HG03460 (cell line): ENCODE measurements at regions not wholly inside any gene's neighbourhood (a gene's known extent, or its start where the extent isn't known, plus 50 kb on each side); places are given as distances from the start of the nearest gene placed in this dataset.
"Not testable (repeated sequence)": the region's sequence is repeated elsewhere in the genome, so short reads cannot be mapped to it uniquely, and the experiment has no call there.

ENCODE experiments used
- ATAC-seq: cut with Tn5 transposase; IDR thresholded peaks from one replicate; pipeline ENCODE4 v1.9.1; 2021; ENCODE audit not compliant: unreplicated experiment

DNA sequence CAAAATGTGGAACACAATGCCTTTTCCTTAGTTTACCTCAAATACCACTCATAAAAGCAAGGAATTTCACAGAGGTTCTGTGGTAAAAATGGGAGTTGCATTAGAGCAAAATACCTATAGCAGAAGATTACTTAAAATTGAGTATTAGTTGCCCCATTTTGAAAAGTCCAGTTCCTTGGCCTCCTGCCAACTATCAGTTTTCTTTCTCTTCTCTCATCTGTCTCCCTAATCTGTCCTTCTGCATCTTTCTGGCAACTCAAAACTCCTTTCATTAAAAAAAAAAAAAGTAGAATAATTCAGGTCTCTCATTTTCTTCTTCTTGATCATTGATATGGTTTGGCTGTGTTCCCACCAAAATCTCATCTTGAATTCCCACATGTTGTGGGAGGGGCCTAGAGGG is 127.3 kb downstream of the ATP23 start:
- no peak for ATAC-seq

DNA sequence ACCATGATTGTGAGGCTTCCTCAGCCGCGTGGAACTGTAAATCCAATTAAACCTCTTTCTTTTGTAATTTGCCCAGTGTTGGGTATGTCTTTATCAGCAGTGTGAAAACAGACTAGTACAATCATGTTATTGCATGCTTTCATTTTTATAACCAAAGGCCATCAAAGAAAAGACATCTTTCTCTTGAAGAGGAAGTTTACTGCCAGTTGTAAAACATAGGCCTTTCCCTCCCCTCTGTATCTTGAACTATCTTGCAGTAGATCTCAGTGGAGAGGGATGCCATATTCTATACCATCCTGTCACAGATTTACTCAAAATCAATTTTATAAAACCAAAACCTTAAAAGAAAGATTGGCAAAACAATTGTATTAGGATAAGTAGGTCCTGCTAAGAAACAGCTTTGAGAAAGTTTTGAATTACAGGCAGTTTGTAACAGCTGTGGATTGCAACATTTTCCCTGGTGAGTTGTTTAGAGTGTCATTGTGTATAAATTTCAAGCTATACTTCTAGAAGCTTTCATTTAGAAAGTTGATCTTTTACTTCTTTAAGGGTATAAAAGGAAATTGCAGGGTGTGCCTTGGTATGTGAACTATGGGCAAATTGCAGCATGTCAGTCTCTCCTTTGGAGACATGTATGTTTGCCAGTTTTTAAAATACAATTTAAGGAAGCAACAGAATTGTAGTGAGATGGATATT is 128.0 kb downstream of the ATP23 start:
- ATAC-seq, result no peak

DNA sequence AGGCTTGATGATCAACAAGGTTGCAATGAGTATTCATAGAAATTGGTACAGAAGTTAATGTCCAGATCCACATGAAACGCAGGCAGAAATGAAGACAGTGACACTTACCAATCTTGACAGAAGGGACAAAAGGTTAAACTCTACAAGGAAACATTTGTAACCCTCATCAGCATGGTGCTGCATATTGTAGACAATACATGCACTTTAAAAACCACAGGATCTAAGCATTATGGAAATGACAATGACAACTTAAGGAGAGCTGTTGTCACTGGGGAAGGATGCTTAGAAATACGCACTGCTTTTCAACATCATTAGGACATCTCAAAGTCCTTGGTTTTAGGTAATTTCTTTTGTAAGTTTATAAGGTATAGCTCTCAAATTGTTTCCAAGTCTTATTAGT is 130.6 kb downstream of the ATP23 start:
- no peak for ATAC-seq

DNA sequence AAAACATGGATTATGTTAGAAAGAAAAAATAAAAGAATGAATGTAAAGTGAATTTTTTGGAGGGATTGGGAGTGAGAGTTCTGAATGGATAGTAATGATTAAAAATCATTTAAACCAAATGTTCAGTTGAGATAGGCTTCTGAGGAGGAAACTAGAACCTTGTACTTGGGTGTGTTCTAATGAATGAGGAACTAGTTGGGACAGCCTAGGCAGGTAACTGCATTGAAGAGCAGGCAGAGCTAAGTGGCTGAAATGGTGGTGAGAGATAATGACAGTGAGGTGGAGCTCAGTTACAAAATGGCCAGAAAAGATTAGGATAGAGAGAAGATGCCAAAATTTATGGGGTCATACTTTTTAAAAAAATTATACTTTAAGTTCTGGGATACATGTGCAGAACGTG is 132.9 kb downstream of the ATP23 start:
- ATAC-seq, result no peak

DNA sequence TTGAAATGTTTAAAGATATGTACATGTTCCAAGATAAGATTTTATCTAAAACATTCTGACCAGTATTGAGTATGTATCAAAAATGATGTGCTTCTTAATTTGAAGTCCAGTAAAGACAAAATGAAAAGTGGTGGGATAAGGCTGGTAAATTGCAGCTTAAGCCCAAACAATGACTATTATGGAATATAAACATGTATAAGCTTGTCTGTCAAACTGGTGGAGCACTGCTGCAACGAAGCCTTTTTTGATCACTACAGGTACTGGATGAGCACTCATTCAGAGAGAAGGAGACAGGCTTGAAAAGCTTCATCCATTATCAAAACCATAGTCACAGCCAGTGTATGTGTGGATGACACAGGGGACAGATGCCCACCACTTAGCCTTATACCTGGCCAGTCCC is 138.4 kb downstream of the ATP23 start:
- ATAC-seq, result no peak

GRCh38 chr12:58081488-58081887 is 140.1 kb downstream of the ATP23 start:
- no peak for ATAC-seq

DNA sequence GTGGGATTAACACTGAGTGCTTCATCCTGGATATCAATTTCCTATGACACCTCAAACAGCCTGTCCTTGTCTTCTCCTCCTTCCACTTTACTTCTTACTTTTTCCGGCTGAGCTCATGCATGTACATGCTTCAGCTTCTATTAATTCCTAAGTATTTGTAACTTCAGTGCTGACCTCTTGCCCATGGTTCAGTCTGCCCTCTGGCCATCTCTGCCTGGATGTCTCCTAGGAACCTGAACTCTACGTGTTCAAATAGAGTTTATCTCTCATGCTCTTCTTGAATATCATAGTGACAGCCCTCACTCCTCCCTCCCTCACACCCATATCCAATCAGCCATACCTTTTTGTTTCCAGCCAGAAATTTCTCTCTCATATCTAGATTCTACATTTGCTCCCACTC is 141.6 kb downstream of the ATP23 start:
- no peak for ATAC-seq

DNA sequence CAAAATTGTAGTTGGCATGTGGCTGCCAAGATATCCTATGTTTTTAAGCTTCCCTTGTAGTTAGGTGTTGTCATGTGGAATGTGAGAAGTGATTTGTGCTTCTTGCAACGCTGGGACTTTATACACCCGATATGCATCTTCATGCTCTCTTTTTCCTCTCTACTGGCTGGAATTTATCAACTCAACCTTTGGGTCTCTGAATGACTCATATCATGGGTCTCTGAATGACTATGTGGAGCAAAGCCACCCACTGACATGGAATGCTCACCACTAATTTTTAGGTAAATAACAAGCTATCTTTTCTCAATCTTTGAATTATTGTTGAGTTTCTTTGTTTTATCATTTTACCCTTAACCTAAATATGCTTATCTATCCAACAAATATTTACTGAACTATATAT is 144.6 kb downstream of the ATP23 start:
- ATAC-seq, result no peak

DNA sequence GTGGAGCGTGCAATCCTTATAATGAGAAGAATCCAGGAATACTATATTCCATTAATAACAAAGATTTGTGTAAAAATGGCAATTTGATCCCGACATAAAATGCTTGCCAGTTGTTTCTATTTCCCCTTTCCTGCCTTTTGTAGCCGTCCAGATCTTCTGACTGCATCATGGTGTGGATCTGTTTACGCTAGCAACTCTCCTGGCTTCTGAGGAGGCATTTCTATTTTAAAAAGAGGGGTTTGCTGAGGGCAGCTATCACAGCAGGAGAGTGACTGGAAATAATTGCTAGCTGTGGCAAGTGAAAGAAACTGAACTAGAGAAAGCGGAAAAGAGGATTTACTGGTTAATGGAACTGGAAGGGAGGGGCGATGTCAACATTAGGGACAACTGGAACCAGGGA is 145.6 kb downstream of the ATP23 start:
- no peak for ATAC-seq

DNA sequence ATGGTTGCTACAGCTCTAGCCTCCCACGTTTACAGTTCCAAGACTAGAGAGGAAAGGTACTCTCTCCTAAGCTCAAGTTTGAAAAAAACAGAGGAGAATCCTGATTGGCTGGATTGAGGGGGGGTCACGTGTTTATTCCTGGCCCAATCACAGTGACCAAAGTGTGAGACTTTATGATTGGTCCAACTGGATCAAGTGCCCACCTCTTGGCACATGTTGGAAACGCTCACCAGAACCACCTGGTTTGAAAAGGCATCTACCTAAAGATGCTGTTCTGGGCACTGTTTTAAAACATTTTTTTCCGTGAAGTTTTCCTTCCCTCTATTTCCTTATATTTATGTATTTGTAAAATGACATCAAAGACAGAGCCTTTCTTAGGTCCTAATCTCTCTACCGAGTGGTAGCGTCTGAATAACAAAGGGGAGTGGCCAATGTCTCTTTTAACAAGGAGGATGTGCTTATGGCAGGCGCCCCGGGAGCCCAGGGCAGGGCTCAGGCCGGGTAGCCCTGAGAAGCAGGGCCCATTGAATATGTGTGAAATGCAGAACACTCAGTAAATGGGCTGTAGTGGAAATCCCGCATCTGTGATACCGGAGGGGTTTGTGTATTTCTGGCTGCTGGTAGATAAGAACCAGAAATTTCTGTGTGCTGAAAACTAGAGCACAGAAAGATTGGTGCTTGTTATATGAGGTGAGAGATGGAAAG is 146.2 kb downstream of the ATP23 start:
- ATAC-seq, result no peak

DNA sequence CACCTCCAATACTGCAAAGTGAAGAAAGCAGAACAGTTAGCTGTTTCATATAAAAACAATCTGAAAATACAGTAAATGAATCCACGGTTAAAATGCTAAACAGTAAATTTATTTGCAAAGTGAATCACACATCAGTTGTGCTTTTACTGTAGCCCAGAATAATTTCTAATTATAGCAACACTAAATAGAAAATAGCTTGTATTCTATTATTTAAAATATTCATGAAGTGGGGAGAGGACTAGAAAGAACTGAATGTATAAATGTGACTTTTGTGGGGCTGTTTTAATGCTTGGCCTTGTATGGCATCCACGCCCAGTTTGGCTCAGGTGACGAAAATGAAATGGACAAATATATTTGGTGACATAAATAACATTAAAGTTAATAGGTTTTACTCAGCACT is 148.2 kb downstream of the ATP23 start:
- no peak for ATAC-seq

DNA sequence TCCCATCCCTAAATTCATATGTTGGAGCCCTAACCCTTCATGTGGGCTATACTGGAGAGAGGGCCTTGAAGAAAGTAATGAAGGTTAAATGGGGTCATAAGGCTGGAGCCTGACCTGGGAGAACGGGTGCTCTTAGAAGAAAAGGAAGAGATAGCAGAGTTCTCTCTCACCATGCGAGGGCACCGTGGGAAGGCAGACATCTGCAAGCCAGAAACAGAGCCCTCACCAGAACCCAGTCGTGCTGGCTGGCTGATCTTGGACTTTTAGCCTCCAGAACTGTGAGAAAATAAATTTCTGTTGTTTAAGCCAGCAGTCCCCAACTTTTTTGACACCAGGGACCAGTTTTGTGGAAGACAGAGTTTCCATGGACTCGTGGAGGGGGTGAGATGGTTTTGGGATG is 149.3 kb downstream of the ATP23 start:
- ATAC-seq, result no peak

- no peak for ATAC-seq
Observed at GRCh38 chr12:58095002-58095401, 153.6 kb downstream of the ATP23 start.

GRCh38 chr12:58097741-58098140 is 156.4 kb downstream of the ATP23 start:
- no peak for ATAC-seq

GRCh38 chr12:58099476-58099875 is 158.1 kb downstream of the ATP23 start:
- ATAC-seq, result no peak

- ATAC-seq, result no peak
Observed at GRCh38 chr12:58104351-58104755, 163.0 kb downstream of the ATP23 start.

GRCh38 chr12:58105225-58106119 is 164.1 kb downstream of the ATP23 start:
- no peak for ATAC-seq

- ATAC-seq, result no peak
Observed at GRCh38 chr12:58106195-58106594, 164.8 kb downstream of the ATP23 start.

DNA sequence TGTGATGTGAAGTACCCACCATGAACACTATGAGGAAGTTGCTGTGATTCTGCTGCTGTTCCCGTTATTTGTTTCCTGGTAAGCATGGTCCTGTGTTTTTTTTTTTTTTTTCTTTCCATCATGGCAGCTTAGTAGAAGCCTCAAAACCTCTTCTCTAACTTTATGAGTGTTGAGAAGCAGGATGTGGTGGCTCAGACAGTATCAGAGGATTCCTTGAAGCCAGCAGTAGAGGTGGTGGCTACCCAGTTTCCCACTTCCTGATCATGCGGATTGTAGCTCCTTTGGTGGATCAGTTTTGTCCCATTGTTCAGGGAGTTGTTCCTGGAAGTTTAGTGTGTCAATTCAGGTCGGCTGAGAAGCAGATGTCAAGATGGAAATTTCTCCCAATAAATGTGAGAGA is 175.8 kb downstream of the ATP23 start:
- no peak for ATAC-seq

DNA sequence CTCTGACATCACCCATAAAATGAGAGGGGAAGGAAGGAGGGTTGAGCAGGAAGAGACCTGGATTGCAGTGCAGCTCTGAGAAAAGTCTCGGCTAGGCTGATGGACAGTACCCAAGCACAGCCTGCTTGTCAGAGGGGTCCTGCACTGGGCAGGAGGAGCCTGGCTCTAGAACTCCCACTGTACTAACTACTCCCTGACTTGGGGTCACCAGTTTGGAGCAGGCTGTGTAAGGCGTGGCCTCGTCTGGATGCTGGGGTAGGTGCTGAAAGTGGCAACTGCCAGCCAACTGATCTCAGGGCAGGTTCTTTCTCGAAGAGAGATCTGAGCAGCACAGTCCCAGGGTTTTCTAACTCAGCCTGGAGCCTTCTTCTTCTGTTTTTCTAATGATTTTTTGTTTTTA is 176.3 kb downstream of the ATP23 start:
- ATAC-seq, result no peak

DNA sequence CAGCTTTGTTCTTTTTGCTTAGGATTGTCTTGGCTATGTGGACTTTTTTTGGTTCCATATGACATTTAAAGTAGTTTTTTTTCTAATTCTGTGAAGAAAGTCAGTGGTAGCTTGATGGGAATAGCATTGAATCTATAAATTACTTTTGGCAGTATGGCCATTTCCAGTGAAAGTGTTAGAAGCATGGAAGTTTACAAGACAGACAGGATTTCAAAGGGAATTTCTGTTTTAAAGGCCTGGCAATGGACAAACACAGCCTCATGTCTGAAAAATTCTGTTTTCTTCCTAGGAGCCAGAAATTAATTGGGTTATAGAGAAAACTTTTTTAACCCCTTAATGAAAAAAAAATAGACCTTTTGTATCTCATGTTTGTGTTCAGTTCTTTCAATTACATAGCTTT is 184.4 kb downstream of the ATP23 start:
- ATAC-seq, result not testable (repeated sequence)
